GM19238 (cell line): ENCODE measurements at regions not wholly inside any gene's neighbourhood (a gene's known extent, or its start where the extent isn't known, plus 50 kb on each side); places are given as distances from the start of the nearest gene placed in this dataset.
"Not testable (repeated sequence)": the region's sequence is repeated elsewhere in the genome, so short reads cannot be mapped to it uniquely, and the experiment has no call there.

ENCODE experiments used
- DNase-seq: peaks from one replicate; pipeline ENCODE4 v3.0.0; 2011; ENCODE audit warnings: low spot score; ENCODE audit not compliant: insufficient read length

- DNase-seq = no peak
Observed at GRCh38 chr6:134821928-134822864, 127.7 kb downstream of the ALDH8A1 start.

- DNase-seq = no peak
Observed at GRCh38 chr6:134821397-134821796, 128.5 kb downstream of the ALDH8A1 start.

- no peak for DNase-seq
Observed at GRCh38 chr6:134819863-134820800, 129.8 kb downstream of the ALDH8A1 start.

- DNase-seq = no peak
Observed at GRCh38 chr6:134819236-134819635, 130.7 kb downstream of the ALDH8A1 start.

GRCh38 chr6:134817448-134817847 is 132.5 kb downstream of the ALDH8A1 start:
- DNase-seq = no peak

- DNase-seq = no peak
Observed at GRCh38 chr6:134816780-134817179, 133.1 kb downstream of the ALDH8A1 start.

GRCh38 chr6:134816300-134816699 is 133.6 kb downstream of the ALDH8A1 start:
- no peak for DNase-seq

GRCh38 chr6:134814076-134814695 is 135.7 kb downstream of the ALDH8A1 start:
- DNase-seq = no peak

GRCh38 chr6:134813146-134813545 is 136.8 kb downstream of the ALDH8A1 start:
- no peak for DNase-seq

- no peak for DNase-seq
Observed at GRCh38 chr6:134810402-134810801, 139.5 kb downstream of the ALDH8A1 start.

- no peak for DNase-seq
Observed at GRCh38 chr6:134809130-134809529, 140.8 kb downstream of the ALDH8A1 start.

- DNase-seq = no peak
Observed at GRCh38 chr6:134806180-134806798, 143.6 kb downstream of the ALDH8A1 start.

- no peak for DNase-seq
Observed at GRCh38 chr6:134805168-134805567, 144.7 kb downstream of the ALDH8A1 start.

GRCh38 chr6:134804311-134804710 is 145.6 kb downstream of the ALDH8A1 start:
- not testable (repeated sequence) for DNase-seq

- no peak for DNase-seq
Observed at GRCh38 chr6:134802426-134803058, 147.4 kb downstream of the ALDH8A1 start.

GRCh38 chr6:134797400-134798113 is 152.3 kb downstream of the ALDH8A1 start:
- no peak for DNase-seq

GRCh38 chr6:134795691-134796090 is 154.2 kb downstream of the ALDH8A1 start:
- DNase-seq = no peak

GRCh38 chr6:134795001-134795400 is 154.9 kb downstream of the ALDH8A1 start:
- no peak for DNase-seq

- DNase-seq = not testable (repeated sequence)
Observed at GRCh38 chr6:134791243-134791843, 158.6 kb downstream of the ALDH8A1 start.
